ENCODE measurements at regions not wholly inside any gene's neighbourhood (a gene's known extent, or its start where the extent isn't known, plus 50 kb on each side); places are given as distances from the start of the nearest gene placed in this dataset.

GRCh38 chr6:24076011-24076410, 50.0 kb upstream of the NRSN1 start:
- no peak for TF ChIP-seq EZH2 (IDR thresholded peaks at IDR 0.05)
- TF ChIP-seq POLR2AphosphoS5 (IDR thresholded peaks at IDR 0.05; ENCODE audit: borderline replicate concordance, low read depth, low read length): no peak
